GM23338 (cell line): ENCODE measurements at regions not wholly inside any gene's neighbourhood (a gene's known extent, or its start where the extent isn't known, plus 50 kb on each side); places are given as distances from the start of the nearest gene placed in this dataset.

Experiments
- ATAC-seq: fragments of 200-7000 bp; cut with Tn5 transposase; 3 replicates; pipeline ENCODE4 v1.9.1; 2020
- DNase-seq: peaks from one replicate; pipeline ENCODE4 v3.0.0-alpha.2; 2015; ENCODE audit warnings: low spot score
- H2AFZ ChIP-seq: fragments of 200-600 bp; sonication (generic); 2 replicates; pipeline ENCODE4 v1.8.0; 2016; ENCODE audit warnings: antibody characterized with exemption, mild to moderate bottlenecking, moderate library complexity
- H3F3A ChIP-seq: fragments of 200-600 bp; sonication (generic); replicated peaks from 2 replicates; pipeline ENCODE4 v1.8.0; 2017; ENCODE audit warnings: antibody characterized with exemption, mixed run types, low read depth
- H3K27ac ChIP-seq: fragments of 200-600 bp; sonication (generic); 2 replicates; pipeline ENCODE4 v1.6.1; 2016; ENCODE audit warnings: low read depth
- H3K27me3 ChIP-seq: fragments of 200-600 bp; sonication (generic); 2 replicates; pipeline ENCODE4 v1.8.0; 2016; ENCODE audit warnings: mild to moderate bottlenecking, mixed run types, moderate library complexity; ENCODE audit not compliant: insufficient read depth
- H3K36me3 ChIP-seq: fragments of 200-600 bp; sonication (generic); 2 replicates; pipeline ENCODE4 v1.8.0; 2016; ENCODE audit warnings: mild to moderate bottlenecking; ENCODE audit not compliant: insufficient read depth
- H3K4me1 ChIP-seq: fragments of 200-600 bp; sonication (generic); 2 replicates; pipeline ENCODE4 v1.8.0; 2016; ENCODE audit warnings: mild to moderate bottlenecking, moderate library complexity; ENCODE audit not compliant: insufficient read depth
- H3K4me2 ChIP-seq: fragments of 200-600 bp; sonication (generic); 2 replicates; pipeline ENCODE4 v1.7.1; 2017; ENCODE audit warnings: mixed run types
- H3K4me3 ChIP-seq: fragments of 200-600 bp; sonication (generic); 2 replicates; pipeline ENCODE4 v1.6.1; 2016; ENCODE audit warnings: mixed run types
- H3K79me2 ChIP-seq: fragments of 200-600 bp; sonication (generic); replicated peaks from 2 replicates; pipeline ENCODE4 v1.8.0; 2017; ENCODE audit warnings: mild to moderate bottlenecking; ENCODE audit not compliant: insufficient read depth
- H3K9me2 ChIP-seq: fragments of 200-600 bp; sonication (generic); 2 replicates; pipeline ENCODE4 v1.8.0; 2017; ENCODE audit not compliant: insufficient read depth
- H4K20me1 ChIP-seq: fragments of 200-600 bp; sonication (generic); replicated peaks from 2 replicates; pipeline ENCODE4 v1.8.0; 2017; ENCODE audit warnings: mild to moderate bottlenecking; ENCODE audit not compliant: insufficient read depth
- H3K27ac Mint-ChIP-seq: 2 replicates; pipeline ENCODE4 v1.8.0; 2020; ENCODE audit warnings: inconsistent platforms, mild to moderate bottlenecking, moderate library complexity, mixed read lengths
- H3K27me3 Mint-ChIP-seq: 3 replicates; pipeline ENCODE4 v1.8.0; 2022; ENCODE audit warnings: low read depth, mild to moderate bottlenecking, moderate library complexity, mixed read lengths, inconsistent platforms; ENCODE audit not compliant: insufficient read depth, poor library complexity
- H3K36me3 Mint-ChIP-seq: 3 replicates; pipeline ENCODE4 v1.8.0; 2021; ENCODE audit warnings: low read depth, mild to moderate bottlenecking, inconsistent platforms, moderate library complexity, mixed read lengths
- H3K4me1 Mint-ChIP-seq: 3 replicates; pipeline ENCODE4 v1.8.0; 2020; ENCODE audit warnings: mild to moderate bottlenecking, inconsistent platforms, mixed read lengths
- H3K4me3 Mint-ChIP-seq: 3 replicates; pipeline ENCODE4 v1.8.0; 2021; ENCODE audit warnings: moderate library complexity, mild to moderate bottlenecking, inconsistent platforms, mixed read lengths
- H3K9me3 Mint-ChIP-seq: 3 replicates; pipeline ENCODE4 v1.8.0; 2020; ENCODE audit warnings: moderate library complexity, mild to moderate bottlenecking, inconsistent platforms, mixed read lengths
- CREB1 ChIP-seq: fragments of 250-450 bp; sonication (Bioruptor Pico); IDR thresholded peaks from 2 replicates; pipeline ENCODE4 v1.5.0; 2020; ENCODE audit warnings: low read depth, mild to moderate bottlenecking, moderate library complexity
- EZH2 ChIP-seq: fragments of 200-600 bp; sonication (generic); IDR thresholded peaks from one replicate; pipeline ENCODE4 v1.8.0; 2017; ENCODE audit warnings: antibody characterized with exemption, mild to moderate bottlenecking, low read depth; ENCODE audit not compliant: unreplicated experiment
- EZH2phosphoT487 ChIP-seq: fragments of 200-600 bp; sonication (generic); IDR thresholded peaks from one replicate; pipeline ENCODE4 v1.8.1; 2018; ENCODE audit warnings: antibody characterized with exemption; ENCODE audit not compliant: unreplicated experiment
- JUNB ChIP-seq: IDR thresholded peaks from one replicate; pipeline ENCODE4 v1.6.1; 2016; ENCODE audit warnings: antibody characterized with exemption; ENCODE audit not compliant: unreplicated experiment
- NANOG ChIP-seq: IDR thresholded peaks from 2 replicates; pipeline ENCODE4 v1.6.1; 2016; ENCODE audit warnings: antibody characterized with exemption, borderline replicate concordance
- POLR2AphosphoS5 ChIP-seq: IDR thresholded peaks from 2 replicates; pipeline ENCODE4 v1.6.1; 2016; ENCODE audit warnings: antibody characterized with exemption, low read depth
- STAT1 ChIP-seq: IDR thresholded peaks from one replicate; pipeline ENCODE4 v1.6.1; 2016; ENCODE audit warnings: antibody characterized with exemption; ENCODE audit not compliant: unreplicated experiment
- ZNF114 ChIP-seq: fragments of 250-450 bp; sonication (Bioruptor Pico); IDR thresholded peaks from 2 replicates; pipeline ENCODE4 v1.5.0; 2020; ENCODE audit warnings: mild to moderate bottlenecking, moderate library complexity
- ZNF331 ChIP-seq: fragments of 250-450 bp; sonication (Bioruptor Pico); IDR thresholded peaks from 2 replicates; pipeline ENCODE4 v1.5.0; 2020; ENCODE audit warnings: low read depth, mild to moderate bottlenecking, moderate library complexity
- TF ChIP-seq, protein P1 (sequence below), 2 experiments: fragments of 200-600 bp in 1 of 2; sonication (generic) in 1 of 2; conservative IDR thresholded peaks; 2 replicates each; pipeline versions ENCODE4 v1.5.1 to v1.6.1; 2016 to 2017; ENCODE audit warnings: antibody characterized with exemption in 2 of 2, low read depth in 2 of 2, mild to moderate bottlenecking in 2 of 2, moderate library complexity in 1 of 2
- TF ChIP-seq, protein P2 (sequence below): IDR thresholded peaks from one replicate; pipeline ENCODE4 v1.6.1; 2018; ENCODE audit warnings: antibody characterized with exemption; ENCODE audit not compliant: unreplicated experiment
- TF ChIP-seq, protein P3 (sequence below): fragments of 250-450 bp; sonication (Bioruptor Pico); IDR thresholded peaks from 2 replicates; pipeline ENCODE4 v1.5.0; 2020; ENCODE audit warnings: mild to moderate bottlenecking, moderate library complexity
- TF ChIP-seq, protein P4 (sequence below): IDR thresholded peaks from 2 replicates; pipeline ENCODE4 v1.6.1; 2016; ENCODE audit warnings: antibody characterized with exemption

DNA sequence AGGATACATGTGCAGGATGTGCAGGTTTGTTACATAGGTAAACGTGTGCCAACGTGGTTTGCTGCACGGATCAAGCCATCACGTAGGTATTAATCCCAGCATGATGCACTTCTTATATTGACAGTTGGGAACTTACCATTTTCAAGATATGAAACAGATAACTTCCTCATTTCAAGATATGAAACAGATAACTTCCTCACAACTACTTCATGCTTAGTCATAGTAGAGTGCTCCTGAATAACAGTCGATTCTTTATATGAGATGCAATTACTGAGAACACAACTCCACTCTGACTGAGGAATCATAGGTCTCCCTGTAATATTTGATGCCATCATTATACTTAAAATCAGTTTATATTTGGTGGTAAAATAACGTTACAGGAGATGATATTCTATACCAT, 1124.3 kb downstream of the AMY1C start:
- Histone ChIP-seq H2AFZ (no peak overlapping the region), H3K36me3 (no peaks in the 10 kb centered on the region), H3K4me1 (no peaks in the 10 kb centered on the region), H3K4me3 (no peak overlapping the region), H3K4me2 (no peak overlapping the region), H3K79me2 (no peaks in the 10 kb centered on the region), H3K27me3 (no peaks in the 10 kb centered on the region), H4K20me1 (no peaks in the 10 kb centered on the region), H3K9me2 (no peaks in the 10 kb centered on the region), H3K27ac (no peak overlapping the region), H3F3A (no peaks in the 10 kb centered on the region)
- no peaks in the 10 kb centered on the region for H3K9me3 Mint-ChIP-seq
- H3K27ac Mint-ChIP-seq, result no peak overlapping the region
- no peaks in the 10 kb centered on the region for H3K36me3 Mint-ChIP-seq
- ATAC-seq, result no peak
- DNase-seq, result no peak
- no peak for TF ChIP-seq EZH2
- TF ChIP-seq ZNF114 (CRISPR knock-in tag), result no peak
- TF ChIP-seq, protein P1, sequence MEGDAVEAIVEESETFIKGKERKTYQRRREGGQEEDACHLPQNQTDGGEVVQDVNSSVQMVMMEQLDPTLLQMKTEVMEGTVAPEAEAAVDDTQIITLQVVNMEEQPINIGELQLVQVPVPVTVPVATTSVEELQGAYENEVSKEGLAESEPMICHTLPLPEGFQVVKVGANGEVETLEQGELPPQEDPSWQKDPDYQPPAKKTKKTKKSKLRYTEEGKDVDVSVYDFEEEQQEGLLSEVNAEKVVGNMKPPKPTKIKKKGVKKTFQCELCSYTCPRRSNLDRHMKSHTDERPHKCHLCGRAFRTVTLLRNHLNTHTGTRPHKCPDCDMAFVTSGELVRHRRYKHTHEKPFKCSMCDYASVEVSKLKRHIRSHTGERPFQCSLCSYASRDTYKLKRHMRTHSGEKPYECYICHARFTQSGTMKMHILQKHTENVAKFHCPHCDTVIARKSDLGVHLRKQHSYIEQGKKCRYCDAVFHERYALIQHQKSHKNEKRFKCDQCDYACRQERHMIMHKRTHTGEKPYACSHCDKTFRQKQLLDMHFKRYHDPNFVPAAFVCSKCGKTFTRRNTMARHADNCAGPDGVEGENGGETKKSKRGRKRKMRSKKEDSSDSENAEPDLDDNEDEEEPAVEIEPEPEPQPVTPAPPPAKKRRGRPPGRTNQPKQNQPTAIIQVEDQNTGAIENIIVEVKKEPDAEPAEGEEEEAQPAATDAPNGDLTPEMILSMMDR (conservative IDR thresholded peaks at IDR 0.05; ENCODE audit: low read depth in 2 of 2), result no peak
- TF ChIP-seq, protein P2, sequence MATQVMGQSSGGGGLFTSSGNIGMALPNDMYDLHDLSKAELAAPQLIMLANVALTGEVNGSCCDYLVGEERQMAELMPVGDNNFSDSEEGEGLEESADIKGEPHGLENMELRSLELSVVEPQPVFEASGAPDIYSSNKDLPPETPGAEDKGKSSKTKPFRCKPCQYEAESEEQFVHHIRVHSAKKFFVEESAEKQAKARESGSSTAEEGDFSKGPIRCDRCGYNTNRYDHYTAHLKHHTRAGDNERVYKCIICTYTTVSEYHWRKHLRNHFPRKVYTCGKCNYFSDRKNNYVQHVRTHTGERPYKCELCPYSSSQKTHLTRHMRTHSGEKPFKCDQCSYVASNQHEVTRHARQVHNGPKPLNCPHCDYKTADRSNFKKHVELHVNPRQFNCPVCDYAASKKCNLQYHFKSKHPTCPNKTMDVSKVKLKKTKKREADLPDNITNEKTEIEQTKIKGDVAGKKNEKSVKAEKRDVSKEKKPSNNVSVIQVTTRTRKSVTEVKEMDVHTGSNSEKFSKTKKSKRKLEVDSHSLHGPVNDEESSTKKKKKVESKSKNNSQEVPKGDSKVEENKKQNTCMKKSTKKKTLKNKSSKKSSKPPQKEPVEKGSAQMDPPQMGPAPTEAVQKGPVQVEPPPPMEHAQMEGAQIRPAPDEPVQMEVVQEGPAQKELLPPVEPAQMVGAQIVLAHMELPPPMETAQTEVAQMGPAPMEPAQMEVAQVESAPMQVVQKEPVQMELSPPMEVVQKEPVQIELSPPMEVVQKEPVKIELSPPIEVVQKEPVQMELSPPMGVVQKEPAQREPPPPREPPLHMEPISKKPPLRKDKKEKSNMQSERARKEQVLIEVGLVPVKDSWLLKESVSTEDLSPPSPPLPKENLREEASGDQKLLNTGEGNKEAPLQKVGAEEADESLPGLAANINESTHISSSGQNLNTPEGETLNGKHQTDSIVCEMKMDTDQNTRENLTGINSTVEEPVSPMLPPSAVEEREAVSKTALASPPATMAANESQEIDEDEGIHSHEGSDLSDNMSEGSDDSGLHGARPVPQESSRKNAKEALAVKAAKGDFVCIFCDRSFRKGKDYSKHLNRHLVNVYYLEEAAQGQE, result no peak
- no peak for TF ChIP-seq EZH2phosphoT487
- no peak for TF ChIP-seq CREB1 (CRISPR knock-in tag)
- TF ChIP-seq, protein P3, sequence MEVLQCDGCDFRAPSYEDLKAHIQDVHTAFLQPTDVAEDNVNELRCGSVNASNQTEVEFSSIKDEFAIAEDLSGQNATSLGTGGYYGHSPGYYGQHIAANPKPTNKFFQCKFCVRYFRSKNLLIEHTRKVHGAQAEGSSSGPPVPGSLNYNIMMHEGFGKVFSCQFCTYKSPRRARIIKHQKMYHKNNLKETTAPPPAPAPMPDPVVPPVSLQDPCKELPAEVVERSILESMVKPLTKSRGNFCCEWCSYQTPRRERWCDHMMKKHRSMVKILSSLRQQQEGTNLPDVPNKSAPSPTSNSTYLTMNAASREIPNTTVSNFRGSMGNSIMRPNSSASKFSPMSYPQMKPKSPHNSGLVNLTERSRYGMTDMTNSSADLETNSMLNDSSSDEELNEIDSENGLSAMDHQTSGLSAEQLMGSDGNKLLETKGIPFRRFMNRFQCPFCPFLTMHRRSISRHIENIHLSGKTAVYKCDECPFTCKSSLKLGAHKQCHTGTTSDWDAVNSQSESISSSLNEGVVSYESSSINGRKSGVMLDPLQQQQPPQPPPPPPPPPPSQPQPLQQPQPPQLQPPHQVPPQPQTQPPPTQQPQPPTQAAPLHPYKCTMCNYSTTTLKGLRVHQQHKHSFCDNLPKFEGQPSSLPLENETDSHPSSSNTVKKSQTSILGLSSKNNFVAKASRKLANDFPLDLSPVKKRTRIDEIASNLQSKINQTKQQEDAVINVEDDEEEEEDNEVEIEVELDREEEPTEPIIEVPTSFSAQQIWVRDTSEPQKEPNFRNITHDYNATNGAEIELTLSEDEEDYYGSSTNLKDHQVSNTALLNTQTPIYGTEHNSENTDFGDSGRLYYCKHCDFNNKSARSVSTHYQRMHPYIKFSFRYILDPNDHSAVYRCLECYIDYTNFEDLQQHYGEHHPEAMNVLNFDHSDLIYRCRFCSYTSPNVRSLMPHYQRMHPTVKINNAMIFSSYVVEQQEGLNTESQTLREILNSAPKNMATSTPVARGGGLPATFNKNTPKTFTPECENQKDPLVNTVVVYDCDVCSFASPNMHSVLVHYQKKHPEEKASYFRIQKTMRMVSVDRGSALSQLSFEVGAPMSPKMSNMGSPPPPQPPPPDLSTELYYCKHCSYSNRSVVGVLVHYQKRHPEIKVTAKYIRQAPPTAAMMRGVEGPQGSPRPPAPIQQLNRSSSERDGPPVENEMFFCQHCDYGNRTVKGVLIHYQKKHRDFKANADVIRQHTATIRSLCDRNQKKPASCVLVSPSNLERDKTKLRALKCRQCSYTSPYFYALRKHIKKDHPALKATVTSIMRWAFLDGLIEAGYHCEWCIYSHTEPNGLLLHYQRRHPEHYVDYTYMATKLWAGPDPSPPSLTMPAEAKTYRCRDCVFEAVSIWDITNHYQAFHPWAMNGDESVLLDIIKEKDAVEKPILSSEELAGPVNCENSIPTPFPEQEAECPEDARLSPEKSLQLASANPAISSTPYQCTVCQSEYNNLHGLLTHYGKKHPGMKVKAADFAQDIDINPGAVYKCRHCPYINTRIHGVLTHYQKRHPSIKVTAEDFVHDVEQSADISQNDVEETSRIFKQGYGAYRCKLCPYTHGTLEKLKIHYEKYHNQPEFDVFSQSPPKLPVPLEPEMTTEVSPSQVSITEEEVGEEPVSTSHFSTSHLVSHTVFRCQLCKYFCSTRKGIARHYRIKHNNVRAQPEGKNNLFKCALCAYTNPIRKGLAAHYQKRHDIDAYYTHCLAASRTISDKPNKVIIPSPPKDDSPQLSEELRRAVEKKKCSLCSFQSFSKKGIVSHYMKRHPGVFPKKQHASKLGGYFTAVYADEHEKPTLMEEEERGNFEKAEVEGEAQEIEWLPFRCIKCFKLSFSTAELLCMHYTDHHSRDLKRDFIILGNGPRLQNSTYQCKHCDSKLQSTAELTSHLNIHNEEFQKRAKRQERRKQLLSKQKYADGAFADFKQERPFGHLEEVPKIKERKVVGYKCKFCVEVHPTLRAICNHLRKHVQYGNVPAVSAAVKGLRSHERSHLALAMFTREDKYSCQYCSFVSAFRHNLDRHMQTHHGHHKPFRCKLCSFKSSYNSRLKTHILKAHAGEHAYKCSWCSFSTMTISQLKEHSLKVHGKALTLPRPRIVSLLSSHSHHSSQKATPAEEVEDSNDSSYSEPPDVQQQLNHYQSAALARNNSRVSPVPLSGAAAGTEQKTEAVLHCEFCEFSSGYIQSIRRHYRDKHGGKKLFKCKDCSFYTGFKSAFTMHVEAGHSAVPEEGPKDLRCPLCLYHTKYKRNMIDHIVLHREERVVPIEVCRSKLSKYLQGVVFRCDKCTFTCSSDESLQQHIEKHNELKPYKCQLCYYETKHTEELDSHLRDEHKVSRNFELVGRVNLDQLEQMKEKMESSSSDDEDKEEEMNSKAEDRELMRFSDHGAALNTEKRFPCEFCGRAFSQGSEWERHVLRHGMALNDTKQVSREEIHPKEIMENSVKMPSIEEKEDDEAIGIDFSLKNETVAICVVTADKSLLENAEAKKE (CRISPR knock-in tag), result no peak
- no peak for TF ChIP-seq POLR2AphosphoS5
- TF ChIP-seq NANOG, result no peak
- TF ChIP-seq JUNB, result no peak
- TF ChIP-seq ZNF331 (CRISPR knock-in tag), result no peak
- no peak for TF ChIP-seq STAT1
- TF ChIP-seq, protein P4, sequence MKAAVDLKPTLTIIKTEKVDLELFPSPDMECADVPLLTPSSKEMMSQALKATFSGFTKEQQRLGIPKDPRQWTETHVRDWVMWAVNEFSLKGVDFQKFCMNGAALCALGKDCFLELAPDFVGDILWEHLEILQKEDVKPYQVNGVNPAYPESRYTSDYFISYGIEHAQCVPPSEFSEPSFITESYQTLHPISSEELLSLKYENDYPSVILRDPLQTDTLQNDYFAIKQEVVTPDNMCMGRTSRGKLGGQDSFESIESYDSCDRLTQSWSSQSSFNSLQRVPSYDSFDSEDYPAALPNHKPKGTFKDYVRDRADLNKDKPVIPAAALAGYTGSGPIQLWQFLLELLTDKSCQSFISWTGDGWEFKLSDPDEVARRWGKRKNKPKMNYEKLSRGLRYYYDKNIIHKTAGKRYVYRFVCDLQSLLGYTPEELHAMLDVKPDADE, result no peak
- H3K4me3 Mint-ChIP-seq, result no peak overlapping the region
- H3K4me1 Mint-ChIP-seq, result no peaks in the 10 kb centered on the region
- H3K27me3 Mint-ChIP-seq, result no peaks in the 10 kb centered on the region
